Upper lobe of left lung (tissue), 4 donors: ENCODE measurements at regions not wholly inside any gene's neighbourhood (a gene's known extent, or its start where the extent isn't known, plus 50 kb on each side); places are given as distances from the start of the nearest gene placed in this dataset.

Experiments
- EP300 ChIP-seq, 4 donors: sonication (generic); formaldehyde crosslinking; IDR thresholded peaks; one replicate each; pipeline ENCODE4 v1.5.1; 2017; ENCODE audit warnings: antibody characterized with exemption in 4 of 4, control low read depth in 2 of 4
- POLR2A ChIP-seq, 4 donors: fragments of 450-650 bp; IDR thresholded peaks; one replicate each; pipeline ENCODE4 v1.5.1; 2016 to 2017; ENCODE audit warnings: antibody characterized with exemption in 4 of 4, mild to moderate bottlenecking in 2 of 4
- POLR2AphosphoS5 ChIP-seq, 2 donors: sonication (generic); formaldehyde crosslinking; IDR thresholded peaks; one replicate each; pipeline ENCODE4 v1.5.1; 2017; ENCODE audit warnings: antibody characterized with exemption in 2 of 2
- TF ChIP-seq, protein P1 (sequence below), 6 experiments: fragments of 450-650 bp in 4 of 6; fragments of 200-600 bp in 2 of 6; sonication (generic) in 2 of 6; IDR thresholded peaks; one replicate each; pipeline ENCODE4 v1.5.1; 2016 to 2019; ENCODE audit warnings: antibody characterized with exemption in 6 of 6

DNA sequence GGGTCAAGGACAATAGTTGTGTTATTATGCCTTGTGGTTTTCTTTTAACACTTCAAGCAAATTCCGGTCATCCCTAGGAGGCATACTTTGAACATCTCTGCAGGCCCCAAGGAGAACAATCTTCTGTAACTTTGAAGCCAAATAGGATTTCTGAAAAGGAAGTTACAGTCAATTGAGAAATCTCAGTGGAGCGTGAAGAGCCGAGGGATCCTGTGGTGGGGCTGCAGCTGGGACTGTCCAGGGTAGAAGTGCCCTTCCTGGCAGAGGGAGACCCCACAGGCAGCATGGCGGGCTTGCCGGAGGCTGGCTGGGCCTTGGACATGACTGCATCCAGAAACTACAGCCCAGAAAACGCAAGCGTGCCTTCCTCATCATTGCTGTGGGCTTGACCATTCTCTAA is 179.7 kb downstream of the PTPN20 start:
- TF ChIP-seq, protein P1, sequence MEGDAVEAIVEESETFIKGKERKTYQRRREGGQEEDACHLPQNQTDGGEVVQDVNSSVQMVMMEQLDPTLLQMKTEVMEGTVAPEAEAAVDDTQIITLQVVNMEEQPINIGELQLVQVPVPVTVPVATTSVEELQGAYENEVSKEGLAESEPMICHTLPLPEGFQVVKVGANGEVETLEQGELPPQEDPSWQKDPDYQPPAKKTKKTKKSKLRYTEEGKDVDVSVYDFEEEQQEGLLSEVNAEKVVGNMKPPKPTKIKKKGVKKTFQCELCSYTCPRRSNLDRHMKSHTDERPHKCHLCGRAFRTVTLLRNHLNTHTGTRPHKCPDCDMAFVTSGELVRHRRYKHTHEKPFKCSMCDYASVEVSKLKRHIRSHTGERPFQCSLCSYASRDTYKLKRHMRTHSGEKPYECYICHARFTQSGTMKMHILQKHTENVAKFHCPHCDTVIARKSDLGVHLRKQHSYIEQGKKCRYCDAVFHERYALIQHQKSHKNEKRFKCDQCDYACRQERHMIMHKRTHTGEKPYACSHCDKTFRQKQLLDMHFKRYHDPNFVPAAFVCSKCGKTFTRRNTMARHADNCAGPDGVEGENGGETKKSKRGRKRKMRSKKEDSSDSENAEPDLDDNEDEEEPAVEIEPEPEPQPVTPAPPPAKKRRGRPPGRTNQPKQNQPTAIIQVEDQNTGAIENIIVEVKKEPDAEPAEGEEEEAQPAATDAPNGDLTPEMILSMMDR (IDR thresholded peaks at IDR 0.05): no peak
- TF ChIP-seq POLR2AphosphoS5 (IDR thresholded peaks at IDR 0.05) (no peak), POLR2A (IDR thresholded peaks at IDR 0.05) (no peak), EP300 (IDR thresholded peaks at IDR 0.05) (no peak)
